Dedifferentiated amniotic fluid mesenchymal stem cell (primary cell): ENCODE measurements at regions not wholly inside any gene's neighbourhood (a gene's known extent, or its start where the extent isn't known, plus 50 kb on each side); places are given as distances from the start of the nearest gene placed in this dataset.
"Not testable (repeated sequence)": the region's sequence is repeated elsewhere in the genome, so short reads cannot be mapped to it uniquely, and the experiment has no call there.

ENCODE experiments used
- DNase-seq: peaks from one replicate; pipeline ENCODE4 v3.0.0-alpha.2; 2016; ENCODE audit errors: extremely low spot score

DNA sequence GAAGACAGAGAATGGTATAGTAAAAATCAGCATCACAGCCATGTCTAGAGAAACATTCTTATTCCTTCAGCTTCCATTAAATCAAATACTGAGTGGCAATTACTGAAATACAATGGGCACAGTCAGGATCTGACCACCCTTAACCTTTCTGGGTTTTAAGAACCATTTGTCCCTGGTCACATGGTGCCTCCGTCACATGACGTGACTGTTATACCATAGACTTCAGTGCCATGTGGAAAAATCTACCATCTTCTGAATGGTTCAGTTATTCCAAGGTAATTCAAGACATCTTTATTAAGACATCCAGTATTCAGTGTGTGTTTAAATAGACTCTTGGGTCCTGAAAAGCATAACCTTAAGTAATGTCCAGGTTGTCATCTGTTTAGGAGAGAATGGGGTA is 553.1 kb upstream of the FLRT2 start:
- no peak for DNase-seq

DNA sequence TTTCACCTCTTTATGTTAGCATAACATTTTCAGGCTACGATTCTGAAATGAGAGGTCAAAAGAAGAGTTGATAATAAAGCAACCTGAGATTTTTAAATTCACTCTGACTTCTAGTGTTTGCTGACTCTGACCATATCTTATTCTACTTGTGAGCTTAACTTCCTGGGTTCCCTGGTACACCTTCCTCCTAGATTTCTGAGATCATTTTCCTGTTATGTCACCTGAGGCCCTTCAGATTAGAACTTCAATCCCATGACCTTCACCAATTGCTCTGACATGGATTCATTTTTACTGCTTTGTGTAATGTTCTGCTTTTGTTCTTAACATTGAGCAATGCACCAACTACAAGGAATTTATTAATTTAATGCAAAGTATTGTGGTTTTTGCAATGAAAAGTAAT is 542.9 kb upstream of the FLRT2 start:
- DNase-seq, result no peak

DNA sequence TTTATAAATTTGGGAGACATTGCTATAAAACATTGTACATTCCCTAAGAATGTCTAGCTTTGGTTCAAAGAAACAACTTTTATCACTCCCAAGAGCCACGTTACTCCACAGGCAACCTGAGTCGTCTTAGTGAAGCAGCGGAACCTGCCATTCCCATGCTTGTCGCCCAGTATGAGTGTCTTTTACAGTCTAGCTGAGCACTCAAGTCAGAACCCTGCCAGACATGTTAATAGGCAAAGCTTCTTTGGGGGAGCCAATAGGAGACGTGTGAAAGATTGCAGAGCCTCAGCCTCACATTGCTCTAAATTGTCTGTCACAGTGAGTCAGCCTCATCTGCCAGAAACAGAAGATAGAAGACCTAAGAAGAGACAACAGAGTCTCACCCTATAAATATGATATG is 541.6 kb upstream of the FLRT2 start:
- no peak for DNase-seq

DNA sequence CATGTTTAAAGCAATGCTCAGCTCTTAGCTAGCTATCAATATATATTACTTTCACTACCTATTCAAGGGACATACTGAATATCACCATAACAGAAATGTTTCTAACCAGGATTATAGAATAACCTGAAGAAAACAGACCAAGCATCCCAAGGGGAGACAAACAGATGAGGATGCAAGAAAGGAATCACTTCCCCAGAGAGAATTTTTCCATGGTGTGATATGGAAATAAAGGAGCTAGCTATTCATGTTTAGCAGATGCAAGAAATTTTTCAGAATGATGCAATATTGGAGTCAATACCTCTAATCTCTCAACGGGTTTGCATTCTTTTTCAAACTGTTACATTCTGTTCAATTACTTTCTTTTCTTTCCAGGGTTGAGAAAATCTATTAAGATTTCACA is 538.9 kb upstream of the FLRT2 start:
- DNase-seq, result no peak

DNA sequence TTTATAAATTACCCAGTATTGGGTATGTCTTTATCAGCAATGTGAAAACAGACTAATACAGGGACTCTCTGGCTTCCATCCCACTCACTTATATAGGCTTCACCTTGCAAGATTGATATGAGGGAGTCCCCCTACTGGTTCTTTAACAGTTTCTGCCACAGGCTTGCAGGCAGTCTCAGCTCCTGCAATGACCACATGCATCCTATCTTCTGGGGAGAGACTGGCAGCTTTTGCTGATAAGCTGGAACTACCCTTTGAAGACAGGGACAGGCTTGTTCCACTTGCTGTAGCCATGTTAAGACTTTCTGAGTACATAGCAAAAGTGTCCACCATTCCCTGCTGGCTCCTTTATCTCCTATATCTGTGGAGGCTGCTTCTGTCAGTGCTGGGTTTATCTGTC is 531.7 kb upstream of the FLRT2 start:
- no peak for DNase-seq

DNA sequence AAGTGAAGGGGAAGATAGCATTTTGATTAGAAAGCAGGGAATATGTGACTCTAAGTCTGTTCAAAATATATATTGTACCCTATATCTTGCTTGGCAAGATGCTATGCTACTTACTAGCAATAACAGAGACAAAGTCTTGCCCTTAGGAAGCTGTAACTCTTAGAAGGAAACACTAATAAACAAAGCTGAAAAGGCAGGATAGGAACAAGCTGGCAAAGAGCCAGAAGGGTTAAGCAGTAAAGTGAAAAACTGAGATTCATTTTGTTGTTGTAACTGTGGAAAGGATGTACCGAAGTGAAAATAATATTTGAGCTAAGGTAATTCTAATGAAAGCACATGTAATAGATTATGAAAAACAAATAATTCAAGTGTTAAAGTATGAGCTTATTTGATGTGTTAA is 527.1 kb upstream of the FLRT2 start:
- no peak for DNase-seq

DNA sequence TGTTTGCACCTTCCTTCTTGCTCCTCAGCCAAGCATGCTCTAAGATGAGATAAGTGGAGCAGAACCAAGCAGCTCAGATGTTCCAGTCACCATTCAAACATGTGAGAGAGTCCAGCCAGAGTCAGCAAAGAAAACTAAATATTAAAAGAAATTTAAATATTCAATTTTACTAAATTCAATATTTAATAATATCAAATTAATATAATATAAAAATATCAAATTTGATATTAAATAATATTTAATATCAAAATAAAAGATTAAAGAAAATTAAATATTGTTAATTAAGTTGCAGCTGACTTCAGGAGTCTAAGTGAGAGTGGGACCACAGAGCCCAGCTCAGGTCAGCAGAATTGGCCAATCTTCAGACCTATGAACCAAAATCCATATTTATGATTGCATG is 526.1 kb upstream of the FLRT2 start:
- DNase-seq, result no peak

DNA sequence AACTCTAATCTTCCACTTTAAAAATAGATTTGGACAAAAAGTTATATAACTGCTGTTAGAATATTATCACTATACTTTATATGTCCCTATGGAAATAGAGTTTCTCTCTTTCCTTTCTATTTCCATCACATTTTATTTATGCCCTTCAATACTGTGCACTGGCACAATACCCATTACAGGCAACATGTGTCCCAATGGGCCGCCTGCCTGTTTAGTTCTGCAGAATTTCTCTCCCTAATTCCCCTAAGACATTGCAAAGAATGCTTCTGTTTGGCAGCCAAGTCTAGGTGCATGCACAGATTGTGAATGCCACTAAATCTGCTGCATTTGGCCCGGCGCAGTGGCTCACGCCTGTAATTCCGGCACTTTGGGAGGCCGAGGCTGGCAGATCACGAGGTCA is 520.4 kb upstream of the FLRT2 start:
- DNase-seq, result no peak

DNA sequence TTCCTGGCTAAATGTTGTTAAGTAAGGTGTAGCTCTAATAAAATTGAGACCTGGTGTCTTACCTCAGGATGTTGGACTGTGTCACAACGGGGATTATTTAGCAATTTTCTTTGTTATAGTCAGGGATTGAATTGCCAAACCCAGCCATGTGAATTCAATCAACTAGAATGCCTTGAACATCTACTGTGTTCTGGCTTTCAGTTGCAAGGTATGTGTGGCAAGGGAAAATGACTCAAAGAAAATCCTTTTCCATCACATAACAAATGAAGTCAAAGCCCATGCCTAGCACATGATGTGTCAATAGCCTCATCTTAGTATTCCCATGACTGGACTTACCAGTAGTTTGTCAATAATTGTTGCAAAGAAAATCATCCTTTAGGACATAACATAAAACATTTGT is 519.8 kb upstream of the FLRT2 start:
- DNase-seq, result no peak

DNA sequence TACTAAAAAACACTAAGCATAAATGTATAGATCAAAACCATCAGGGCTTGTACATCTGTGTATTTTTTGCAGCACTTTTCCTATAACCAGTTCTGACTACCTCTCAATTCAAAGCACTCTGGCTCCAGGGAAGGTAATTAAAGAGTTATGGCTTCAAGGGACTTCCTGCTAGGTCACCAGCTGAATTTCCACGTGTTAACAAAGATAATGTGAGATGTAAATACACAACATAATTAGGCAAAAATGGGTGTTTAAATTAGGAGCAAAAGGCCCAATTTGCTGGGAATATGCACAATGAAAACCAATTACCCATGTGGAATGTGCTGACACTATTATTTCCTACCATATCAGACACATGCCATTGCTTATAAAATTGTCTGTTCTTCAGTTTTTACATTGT is 513.4 kb upstream of the FLRT2 start:
- no peak for DNase-seq

DNA sequence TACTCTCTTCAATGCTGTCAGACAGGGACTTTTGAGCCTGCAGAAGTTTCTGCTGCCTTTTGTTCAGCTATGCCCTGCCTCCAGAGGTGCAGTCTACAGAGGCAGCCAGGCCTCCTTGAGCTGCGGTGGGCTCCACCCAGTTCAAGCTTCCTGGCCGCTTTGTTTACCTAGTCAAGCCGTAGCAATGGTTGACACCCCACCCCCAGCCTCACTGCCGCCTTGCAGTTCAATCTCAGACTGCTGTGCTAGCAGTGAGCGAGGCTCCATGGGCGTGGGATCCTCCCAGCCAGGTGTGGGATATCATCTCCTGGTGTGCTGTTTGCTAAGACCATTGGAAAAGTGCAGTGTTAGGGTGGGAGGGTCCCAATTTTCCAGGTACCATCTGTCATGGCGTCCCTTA is 506.1 kb upstream of the FLRT2 start:
- DNase-seq, result not testable (repeated sequence)

DNA sequence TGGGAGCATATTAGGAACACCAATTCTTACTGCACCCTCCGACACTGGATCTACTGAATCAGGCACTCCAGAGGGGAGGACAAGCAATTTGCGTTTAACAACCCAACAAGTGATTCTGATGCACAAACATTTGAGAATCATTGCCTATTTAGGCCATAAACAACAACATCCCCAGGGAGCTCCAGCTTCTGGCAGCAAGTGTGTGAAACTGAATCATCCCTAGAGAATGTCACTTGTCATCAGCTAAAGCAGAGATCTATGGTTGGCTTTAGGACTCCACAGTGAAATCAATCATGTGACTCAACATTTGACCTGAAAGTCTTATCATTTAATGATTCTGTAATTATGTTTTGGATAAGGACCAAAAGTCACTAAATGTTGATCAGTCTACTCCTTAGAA is 505.0 kb upstream of the FLRT2 start:
- no peak for DNase-seq

DNA sequence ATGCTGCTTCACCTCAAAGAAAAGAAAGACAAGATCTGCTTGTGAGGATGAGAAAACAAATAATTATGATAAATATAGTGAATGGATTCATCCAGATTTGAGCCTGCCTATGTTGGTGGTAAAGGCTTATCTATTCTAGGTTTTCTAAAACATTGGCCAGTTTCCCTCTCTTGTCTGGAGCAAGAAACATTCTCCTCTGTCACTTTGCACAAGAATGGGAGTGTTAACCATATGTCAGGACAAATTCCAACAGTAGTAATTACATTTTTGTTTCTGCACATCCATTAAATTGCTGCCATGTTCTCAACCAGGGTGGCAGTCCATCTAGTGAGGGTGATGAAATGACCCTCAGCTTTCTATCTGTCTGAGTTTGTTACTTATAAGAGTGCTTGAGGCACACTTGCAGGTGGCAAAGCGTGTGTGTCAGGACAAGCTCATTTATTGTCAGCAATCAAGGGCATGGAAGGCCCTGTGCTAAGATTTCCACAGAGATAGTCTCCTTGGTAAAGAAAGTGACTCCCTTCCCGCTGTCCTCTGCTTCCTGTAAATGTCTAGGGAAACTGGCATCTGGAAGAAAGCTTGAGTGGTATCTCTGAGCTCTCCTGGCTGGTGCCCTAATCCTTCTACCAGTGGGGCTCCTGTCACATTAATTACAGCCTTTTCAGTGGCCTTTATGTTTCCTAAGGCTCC is 502.1 kb upstream of the FLRT2 start:
- DNase-seq, result no peak

DNA sequence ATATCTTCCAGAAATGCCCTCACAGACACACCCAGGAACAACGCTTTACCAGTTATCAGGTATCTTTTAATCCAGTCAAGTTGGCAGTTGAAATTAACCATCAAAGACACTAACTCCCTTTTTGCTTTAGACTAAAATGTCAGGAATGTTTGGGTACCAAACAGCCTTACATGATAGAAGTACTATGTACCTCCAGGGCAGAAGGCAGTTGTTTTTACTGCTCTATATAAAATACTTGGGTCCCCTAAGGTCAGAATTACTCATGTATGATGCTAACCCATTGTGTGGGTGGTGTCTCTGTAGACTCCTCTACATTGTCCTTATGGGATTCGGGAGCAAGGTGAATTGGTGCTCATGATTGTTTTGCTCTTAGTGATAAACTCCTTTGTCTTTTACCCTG is 492.5 kb upstream of the FLRT2 start:
- no peak for DNase-seq

DNA sequence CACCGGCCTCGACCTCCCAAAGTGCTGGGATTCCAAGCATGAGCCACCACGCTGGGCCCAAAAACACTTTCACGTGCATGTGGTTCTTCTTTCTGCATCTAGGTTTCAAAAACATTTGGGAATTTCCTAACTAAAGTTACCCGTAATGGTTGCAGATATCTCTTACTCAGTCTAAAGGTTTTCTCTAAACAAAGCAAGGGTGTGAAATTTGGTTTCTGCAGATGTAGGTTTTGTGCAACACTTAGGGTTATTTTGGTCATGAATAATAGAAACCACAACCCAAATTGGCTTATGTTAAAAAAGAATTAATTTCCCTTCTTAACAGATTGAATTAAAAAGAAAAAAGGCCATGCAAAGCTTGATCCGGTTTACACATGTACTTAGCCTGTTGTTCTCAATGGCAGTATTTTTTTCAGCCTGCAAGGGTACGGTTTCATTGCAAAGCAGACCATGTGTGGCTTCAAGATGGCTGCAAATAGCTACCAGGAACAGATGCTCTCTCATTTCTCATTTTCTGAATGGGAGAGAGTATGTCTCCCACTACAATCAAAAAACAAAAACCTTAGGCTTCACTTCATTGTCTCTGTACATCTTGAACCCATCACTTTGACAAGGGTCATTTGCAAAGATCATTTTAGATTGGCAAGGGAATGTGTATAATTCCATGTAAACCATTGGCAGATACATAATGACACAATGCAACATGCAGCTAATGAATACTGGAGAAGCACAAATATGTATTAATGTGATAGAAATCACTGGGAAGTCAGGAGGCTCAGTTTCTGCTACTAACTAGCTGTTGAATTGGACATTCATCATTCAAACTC is 491.2 kb upstream of the FLRT2 start:
- DNase-seq, result no peak

DNA sequence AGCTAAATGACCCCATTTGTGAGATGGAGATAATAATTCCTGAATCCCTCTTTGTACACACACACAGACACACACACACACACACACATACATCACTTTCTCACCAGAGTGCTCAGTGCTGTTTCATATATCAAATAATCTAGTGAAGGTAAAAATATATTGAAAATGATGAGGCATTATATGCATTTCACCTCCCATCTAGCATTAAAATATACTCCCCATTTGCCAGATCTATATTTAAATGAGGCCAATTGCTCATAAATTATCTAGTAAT is 490.7 kb upstream of the FLRT2 start:
- DNase-seq, result no peak

DNA sequence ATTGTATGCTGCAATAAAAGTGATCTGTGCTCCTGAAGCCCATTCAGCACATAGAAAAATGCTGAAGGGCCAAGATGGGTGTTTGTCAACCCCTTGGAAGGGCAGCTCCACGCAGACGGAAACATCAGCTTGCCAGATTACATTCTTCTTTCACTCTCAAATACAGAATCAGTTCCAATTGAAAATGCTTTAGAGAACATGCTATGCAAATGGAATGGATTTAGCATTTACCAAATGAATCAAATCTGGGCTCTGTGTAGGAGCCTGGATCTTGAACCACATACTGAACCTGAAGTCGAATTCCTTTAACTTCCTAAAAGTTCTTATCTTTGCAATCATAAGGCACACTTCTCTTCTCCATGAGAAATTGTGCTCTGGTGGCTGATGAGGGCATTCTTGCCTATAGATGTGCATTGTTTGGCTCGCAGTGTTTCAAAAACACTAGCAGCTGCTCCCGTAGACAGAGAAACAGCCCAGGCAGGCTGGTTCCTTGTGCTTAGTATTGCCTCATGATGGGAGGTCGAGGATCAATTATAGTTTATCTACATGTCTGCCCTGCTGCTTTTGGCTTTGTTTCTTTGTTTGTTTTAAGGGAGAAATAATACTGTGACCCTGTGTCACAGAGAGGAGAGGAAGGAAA is 489.8 kb upstream of the FLRT2 start:
- DNase-seq, result no peak

DNA sequence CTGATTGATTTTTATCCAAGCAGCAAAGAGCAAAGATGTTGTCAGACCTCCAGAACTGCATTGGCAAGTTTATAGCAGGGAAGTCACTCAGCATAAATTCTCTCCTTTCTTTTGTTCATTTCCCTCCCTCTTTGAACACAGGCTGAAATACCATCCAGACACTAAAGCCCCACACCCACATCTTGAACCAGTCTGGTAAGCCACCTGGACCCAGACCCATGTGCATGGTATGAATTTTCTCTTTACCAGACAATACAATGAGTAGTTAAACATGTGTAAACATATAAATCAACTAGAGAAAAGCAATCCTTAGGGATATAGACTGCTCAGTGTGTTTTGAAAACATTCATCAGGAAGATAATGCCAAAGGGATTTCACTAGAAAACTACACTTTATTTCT is 488.3 kb upstream of the FLRT2 start:
- no peak for DNase-seq

DNA sequence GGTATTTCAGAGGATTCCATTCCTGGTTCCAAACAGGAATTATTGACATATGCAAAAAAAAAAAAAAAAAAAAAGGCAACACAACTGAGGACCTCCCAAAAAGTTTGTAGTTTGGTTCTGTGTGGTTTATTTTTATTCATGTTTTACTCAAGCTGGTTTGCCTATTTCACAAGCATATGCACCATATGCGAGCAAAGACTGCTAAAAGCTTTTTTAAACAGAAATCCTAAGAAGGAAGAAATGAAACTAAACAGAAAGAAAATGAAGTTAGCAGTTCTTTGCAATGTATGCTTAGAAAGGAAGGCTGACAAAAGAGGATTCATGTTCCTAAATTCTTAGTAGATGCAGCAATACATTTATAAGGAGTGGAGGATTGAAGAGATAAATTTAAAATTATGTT is 487.6 kb upstream of the FLRT2 start:
- no peak for DNase-seq

DNA sequence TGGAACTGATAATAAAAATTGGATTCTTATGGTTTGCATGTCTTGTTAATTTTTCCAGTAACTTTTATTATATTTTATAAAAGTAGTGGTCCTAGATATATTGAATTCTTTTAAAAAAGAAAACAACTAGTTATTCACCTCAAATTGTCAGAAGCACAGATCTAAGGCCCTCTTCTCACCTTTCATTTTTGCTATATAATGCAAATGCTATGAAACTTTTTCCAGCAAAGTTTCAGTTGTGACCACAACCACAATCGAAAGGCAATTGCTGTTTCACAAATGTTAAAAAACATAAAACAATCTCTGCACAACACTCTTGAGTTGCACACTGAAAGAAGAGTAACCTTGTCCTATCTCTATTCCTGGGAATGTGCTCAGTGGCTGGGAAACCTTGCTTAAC is 479.8 kb upstream of the FLRT2 start:
- no peak for DNase-seq

DNA sequence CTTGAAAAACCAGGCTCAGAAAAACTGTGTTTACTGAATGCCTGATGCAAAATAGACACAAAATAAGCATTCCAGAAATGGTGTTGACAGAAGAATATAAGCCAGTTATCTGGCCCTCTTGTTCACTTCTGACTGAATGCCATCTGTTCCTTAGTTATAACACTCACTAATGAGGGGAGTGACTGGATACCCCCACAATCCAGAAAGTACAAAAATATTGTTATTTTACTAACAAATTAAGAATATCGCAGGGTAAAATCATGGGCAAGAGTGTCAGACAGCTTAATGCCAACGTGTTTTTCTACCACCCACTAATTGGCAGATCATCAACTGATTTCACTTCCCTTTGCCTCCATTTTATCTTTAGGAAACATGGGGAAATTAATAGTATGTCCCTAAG is 477.3 kb upstream of the FLRT2 start:
- no peak for DNase-seq

DNA sequence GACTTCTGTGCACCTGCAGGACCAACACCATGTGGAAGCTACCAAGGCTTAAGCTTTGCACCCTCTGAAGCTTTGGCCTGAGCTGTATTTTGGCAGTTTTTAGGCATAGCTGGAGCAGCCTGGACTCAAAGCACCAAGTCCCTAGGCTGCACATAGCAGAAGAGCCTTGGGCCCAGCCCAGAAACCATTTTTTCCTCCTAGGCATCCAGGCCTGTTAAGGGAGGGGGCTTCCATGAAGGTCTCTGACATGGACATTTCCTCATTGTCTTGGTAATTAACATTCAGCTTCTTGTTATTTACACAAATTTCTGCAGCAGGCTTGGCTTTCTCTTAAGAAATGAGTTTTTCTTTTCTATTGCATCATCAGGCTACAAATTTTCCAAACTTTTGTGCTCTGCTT is 475.8 kb upstream of the FLRT2 start:
- no peak for DNase-seq

DNA sequence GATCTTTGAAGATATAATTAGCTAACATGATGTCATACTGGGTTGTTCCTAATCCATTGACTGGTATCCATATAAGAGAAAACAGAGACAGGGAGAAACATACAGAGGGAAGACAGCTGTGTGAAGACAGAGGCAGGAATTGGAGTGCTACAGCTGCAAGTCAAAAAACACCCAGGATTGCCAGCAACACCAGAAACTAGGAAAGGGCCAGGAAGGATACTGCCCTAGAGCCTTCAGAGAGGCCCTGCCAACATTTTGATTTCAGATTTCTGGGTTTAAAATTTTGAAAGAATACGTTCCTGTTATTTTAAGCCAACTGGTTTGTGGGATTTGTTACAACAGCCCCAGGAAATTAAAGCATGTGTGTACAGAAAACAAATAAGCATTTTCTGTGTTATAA is 473.7 kb upstream of the FLRT2 start:
- DNase-seq, result no peak

DNA sequence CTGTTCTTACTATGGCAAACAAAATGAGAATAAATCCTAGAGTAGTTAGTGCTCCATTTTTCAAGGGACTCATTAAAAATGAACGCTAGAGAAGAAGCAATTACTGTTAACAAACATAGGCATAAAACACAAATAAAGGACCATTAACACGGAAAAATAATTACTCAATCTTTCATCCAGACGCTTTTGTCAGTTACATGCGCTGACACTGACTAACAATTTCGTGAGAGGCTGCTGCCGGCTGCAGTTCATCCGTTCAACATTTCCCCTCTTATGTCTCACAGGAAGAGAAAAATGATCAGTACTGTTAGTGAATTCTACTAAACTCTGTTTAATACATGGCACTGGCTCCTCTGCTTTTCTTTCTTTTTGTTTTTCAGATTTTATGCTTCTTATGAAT is 472.7 kb upstream of the FLRT2 start:
- no peak for DNase-seq
